GM12878 (cell line): ENCODE measurements at regions not wholly inside any gene's neighbourhood (a gene's known extent, or its start where the extent isn't known, plus 50 kb on each side); places are given as distances from the start of the nearest gene placed in this dataset.
A peak's percentile ranks its signal among the peaks of the same experiment; 100 is the strongest.

Experiments
- ATAC-seq: fragments of 200-7000 bp; cut with Tn5 transposase; 3 replicates; pipeline ENCODE4 v1.9.1; 2020; ENCODE audit warnings: mild to moderate bottlenecking, moderate library complexity
- BruUV-seq: library from RNA; stranded (reverse); fragments of 400-500 nt; replicated peaks from 2 replicates; lab custom pipeline; 2021; lab: Mats Ljungman, UMichigan
- CTCF ChIA-PET: fragments of 300-600 bp; sonication (Branson Sonifier 250); formaldehyde crosslinking; extraction: SDS; loops from one replicate; lab custom pipeline; 2021; ENCODE audit warnings: inconsistent platforms; lab: Yijun Ruan, JAX
- POLR2A ChIA-PET: fragments of 350-600 bp; formaldehyde crosslinking; extraction: SDS; loops from one replicate; lab custom pipeline; 2021; ENCODE audit warnings: inconsistent platforms; lab: Charles Lee
- RAD21 ChIA-PET: fragments of 300-600 bp; sonication (Branson Sonifier 250); formaldehyde crosslinking; loops from one replicate; lab custom pipeline; 2023; ENCODE audit warnings: antibody characterized with exemption; ENCODE audit not compliant: unreplicated experiment; lab: Charles Lee
- SMC1A ChIA-PET: fragments of 300-600 bp; sonication (Branson Sonifier 250); formaldehyde crosslinking; loops from one replicate; lab custom pipeline; 2023; ENCODE audit not compliant: unreplicated experiment, uncharacterized antibody; lab: Charles Lee
- DNase-seq: peaks from one replicate; pipeline ENCODE4 v3.0.0-alpha.2; 2011; ENCODE audit warnings: low read depth, low spot score
- FAIRE-seq: peaks from 3 replicates; lab custom pipeline; 2011; peaks lifted over from hg19 to GRCh38; lab: Jason Lieb, UNC
- H2AFZ ChIP-seq: 2 replicates; pipeline ENCODE4 v1.6.0; 2011; ENCODE audit warnings: low read depth, low read length, control low read depth; ENCODE audit not compliant: control insufficient read depth
- H3K27ac ChIP-seq: 2 replicates; pipeline ENCODE4 v1.5.1; 2011; ENCODE audit warnings: control low read depth; ENCODE audit not compliant: control insufficient read depth, insufficient read depth
- H3K27me3 ChIP-seq, 2 experiments: replicated peaks in 1 of 2; 2 replicates each; pipeline versions ENCODE4 v1.6.0 to v1.6.1; 2011; ENCODE audit warnings: low read length in 1 of 2; ENCODE audit not compliant: control insufficient read depth in 2 of 2, insufficient read depth in 2 of 2
- H3K36me3 ChIP-seq, 2 experiments: 2 replicates each; pipeline ENCODE4 v1.5.1; 2011; ENCODE audit warnings: low read length in 1 of 2; ENCODE audit not compliant: control insufficient read depth in 2 of 2, insufficient read depth in 2 of 2
- H3K4me1 ChIP-seq: 2 replicates; pipeline ENCODE4 v1.6.1; 2011; ENCODE audit warnings: mild to moderate bottlenecking, low read length, moderate library complexity, mixed read lengths; ENCODE audit not compliant: control insufficient read depth, insufficient read depth
- H3K4me2 ChIP-seq: 2 replicates; pipeline ENCODE4 v1.6.0; 2011; ENCODE audit warnings: control low read depth; ENCODE audit not compliant: control insufficient read depth, insufficient read depth
- H3K4me3 ChIP-seq: fragments of 200-600 bp; sonication (generic); 2 replicates; pipeline ENCODE4 v1.5.1; 2016
- H3K79me2 ChIP-seq: 2 replicates; pipeline ENCODE4 v1.6.0; 2011; ENCODE audit warnings: low read length; ENCODE audit not compliant: control insufficient read depth, insufficient read depth
- H3K9ac ChIP-seq: 2 replicates; pipeline ENCODE4 v1.8.0; 2011; ENCODE audit warnings: low read length, control low read depth, mixed read lengths; ENCODE audit not compliant: control insufficient read depth, insufficient read depth
- H3K9me3 ChIP-seq: replicated peaks from 3 replicates; pipeline ENCODE4 v1.5.1; 2011; ENCODE audit warnings: mild to moderate bottlenecking, low read length; ENCODE audit not compliant: control insufficient read depth, insufficient read depth
- H4K20me1 ChIP-seq: 2 replicates; pipeline ENCODE4 v1.6.0; 2011; ENCODE audit not compliant: control insufficient read depth, insufficient read depth
- ATF7 ChIP-seq: fragments of 450-650 bp; IDR thresholded peaks from 2 replicates; pipeline ENCODE4 v1.6.1; 2016; ENCODE audit warnings: low read depth, mild to moderate bottlenecking
- CREM ChIP-seq: IDR thresholded peaks from 2 replicates; pipeline ENCODE4 v1.6.1; 2014; ENCODE audit warnings: antibody characterized with exemption, low read depth
- FOXM1 ChIP-seq: IDR thresholded peaks from 2 replicates; pipeline ENCODE4 v1.6.1; 2012; ENCODE audit warnings: low read depth, mild to moderate bottlenecking, inconsistent platforms, low read length, moderate library complexity
- IKZF2 ChIP-seq, 2 experiments: fragments of 450-650 bp; IDR thresholded peaks; 2 replicates each; pipeline ENCODE4 v1.6.1; 2017; ENCODE audit warnings: mild to moderate bottlenecking in 2 of 2, moderate library complexity in 2 of 2
- IRF4 ChIP-seq: IDR thresholded peaks from 2 replicates; pipeline ENCODE4 v1.6.1; 2011; ENCODE audit warnings: low read depth, low read length
- KLF5 ChIP-seq: fragments of 450-650 bp; IDR thresholded peaks from 2 replicates; pipeline ENCODE4 v1.6.1; 2014; ENCODE audit warnings: mild to moderate bottlenecking; ENCODE audit not compliant: partially characterized antibody
- LARP7 ChIP-seq: fragments of 450-650 bp; IDR thresholded peaks from 2 replicates; pipeline ENCODE4 v1.6.1; 2017; ENCODE audit warnings: mild to moderate bottlenecking
- MYB ChIP-seq: fragments of 150-350 bp; IDR thresholded peaks from 2 replicates; pipeline ENCODE4 v1.6.1; 2014; ENCODE audit warnings: mild to moderate bottlenecking, low read depth, low read length, borderline replicate concordance
- PKNOX1 ChIP-seq: fragments of 450-650 bp; IDR thresholded peaks from 2 replicates; pipeline ENCODE4 v1.6.1; 2016; ENCODE audit warnings: mild to moderate bottlenecking
- POLR2AphosphoS2 ChIP-seq: IDR thresholded peaks from 2 replicates; pipeline ENCODE4 v1.6.1; 2011; ENCODE audit warnings: low read depth, mild to moderate bottlenecking, low read length, improper control_type of control experiment, moderate library complexity
- POLR2AphosphoS5 ChIP-seq: IDR thresholded peaks from 2 replicates; pipeline ENCODE4 v1.6.1; 2011; ENCODE audit warnings: mild to moderate bottlenecking, low read length, inconsistent platforms
- SIX5 ChIP-seq: IDR thresholded peaks from 2 replicates; pipeline ENCODE4 v1.6.1; 2011; ENCODE audit warnings: mild to moderate bottlenecking, low read depth, low read length, moderate library complexity; ENCODE audit not compliant: severe bottlenecking
- SKIL ChIP-seq: fragments of 450-650 bp; IDR thresholded peaks from 2 replicates; pipeline ENCODE4 v1.6.1; 2017; ENCODE audit warnings: mild to moderate bottlenecking, low read depth, inconsistent platforms; ENCODE audit not compliant: poor library complexity, severe bottlenecking
- TCF7 ChIP-seq: IDR thresholded peaks from 2 replicates; pipeline ENCODE4 v1.6.1; 2014; ENCODE audit warnings: antibody characterized with exemption, borderline replicate concordance
- ZNF24 ChIP-seq: fragments of 450-650 bp; IDR thresholded peaks from 2 replicates; pipeline ENCODE4 v1.6.1; 2017; ENCODE audit warnings: antibody characterized with exemption, mild to moderate bottlenecking
- ZNF384 ChIP-seq: IDR thresholded peaks from 2 replicates; pipeline ENCODE4 v1.6.1; 2012; ENCODE audit warnings: low read depth, mild to moderate bottlenecking, low read length, improper control_type of control experiment, borderline replicate concordance
- ZNF592 ChIP-seq: fragments of 450-650 bp; IDR thresholded peaks from 2 replicates; pipeline ENCODE4 v1.6.1; 2017; ENCODE audit warnings: mild to moderate bottlenecking, moderate library complexity
- ZZZ3 ChIP-seq: IDR thresholded peaks from 2 replicates; pipeline ENCODE4 v1.6.1; 2011; ENCODE audit warnings: low read depth; ENCODE audit not compliant: control insufficient read depth, insufficient read length
- WGBS: methylation state at CpG from one replicate; pipeline ENCODE4 v1.1.6; 2016; ENCODE audit warnings: low lambda C conversion rate; ENCODE audit not compliant: insufficient replicate concordance, insufficient coverage; ENCODE audit errors: missing lambda C conversion rate; 5-methylcytosine and 5-hydroxymethylcytosine counted together
- in situ Hi-C: fragments of 300-500 bp; cut with MboI; formaldehyde crosslinking; loops from 9 replicates; pipeline ENCODE4 v1.14.3; 2018; ENCODE audit warnings: mixed read lengths
- intact Hi-C: fragments of 100-400 bp; cut with micrococcal nuclease; formaldehyde crosslinking; loops from one replicate; pipeline ENCODE4 v1.14.2; 2022; ENCODE audit not compliant: unreplicated experiment

GRCh38 chr4:102445213-102445612, 55.9 kb upstream of the NFKB1 start (continued):
- TF ChIP-seq PKNOX1 (no peak), FOXM1 (no peak)

- RAD21 ChIA-PET: interaction anchor here (1.0 to 1.9 kb wide), 5 partner anchors 99 to 178 kb away, joined by 3 to 13 read pairs (median 5); no protein-coding TSS in a partner anchor
- Histone ChIP-seq H3K4me3 (no peak overlapping the region), H4K20me1 (no peaks in the 10 kb centered on the region), H3K27me3 (no peaks in the 10 kb centered on the region), H3K79me2 (no peaks in the 10 kb centered on the region), H3K9ac (no peak overlapping the region), H3K4me2 (no peak overlapping the region), H3K4me1 (no peaks in the 10 kb centered on the region), H3K9me3 (no peaks in the 10 kb centered on the region), H2AFZ (no peak overlapping the region), H3K36me3 (no peaks in the 10 kb centered on the region), H3K27ac (no peak overlapping the region)
- SMC1A ChIA-PET: interaction anchor here (0.8 to 2.9 kb wide), 10 partner anchors 15 to 644 kb away, joined by 3 to 39 read pairs (median 6); no protein-coding TSS in a partner anchor
- in situ Hi-C loops (loop anchor here (5.0 kb wide), 2 partner anchors 175 to 640 kb away; no protein-coding TSS in a partner anchor), intact Hi-C loops (loop anchor here (5.0 kb wide), 1 partner anchor 645 kb away; no protein-coding TSS in a partner anchor)
- POLR2A ChIA-PET: no interaction called here
- no TSS peak for BruUV-seq
- 41% methylated on average over 4 of the region's 4 CpGs for WGBS
- DNase-seq (no peak), ATAC-seq (peak; percentile 49), FAIRE-seq (no peak)
- CTCF ChIA-PET: interaction anchor here (0.7 to 3.6 kb wide), 15 partner anchors 30 to 653 kb away, joined by 3 to 34 read pairs (median 4); partner anchors contain the start of gene BDH2
- TF ChIP-seq KLF5 (no peak), LARP7 (no peak), POLR2AphosphoS2 (no peak), POLR2AphosphoS5 (no peak), ZNF24 (no peak), MYB (no peak), TCF7 (no peak), CREM (no peak), ZNF592 (no peak), IRF4 (no peak), SIX5 (no peak), ZNF384 (no peak), ATF7 (no peak), ZZZ3 (no peak), IKZF2 (IDR thresholded peaks at IDR 0.05) (no peak), SKIL (no peak)
These were observed 53.7 kb upstream of the NFKB1 start for GRCh38 chr4:102447413-102447812.
